Right renal pelvis (tissue), 4 donors: ENCODE measurements at regions not wholly inside any gene's neighbourhood (a gene's known extent, or its start where the extent isn't known, plus 50 kb on each side); places are given as distances from the start of the nearest gene placed in this dataset.

Source experiments
- DNase-seq, 4 donors: peaks; one replicate each; pipeline ENCODE4 v3.0.0-alpha.2; 2013; ENCODE audit warnings: low read depth in 4 of 4, low spot score in 3 of 4, missing footprints in 1 of 4

GRCh38 chr3:6771171-6771570 is 89.7 kb upstream of the GRM7 start:
- no peak for DNase-seq

- DNase-seq, result no peak
Observed at GRCh38 chr3:6779140-6779539, 81.8 kb upstream of the GRM7 start.

GRCh38 chr3:6781092-6781491 is 79.8 kb upstream of the GRM7 start:
- DNase-seq, result no peak

GRCh38 chr3:6785726-6786125 is 75.2 kb upstream of the GRM7 start:
- no peak for DNase-seq

- DNase-seq, result peak in 1 of 4 donors; percentile 22
Observed at GRCh38 chr3:6791161-6791560, 69.8 kb upstream of the GRM7 start.

GRCh38 chr3:6799264-6799915 is 61.5 kb upstream of the GRM7 start:
- DNase-seq, result no peak

GRCh38 chr3:6803619-6804018 is 57.3 kb upstream of the GRM7 start:
- DNase-seq, result peak in 2 of 4 donors; percentile 7 to 10

- DNase-seq, result no peak
Observed at GRCh38 chr3:6805236-6805635, 55.7 kb upstream of the GRM7 start.

GRCh38 chr3:6806991-6807390 is 53.9 kb upstream of the GRM7 start:
- DNase-seq, result no peak

- DNase-seq, result no peak
Observed at GRCh38 chr3:6807967-6808588, 52.8 kb upstream of the GRM7 start.

GRCh38 chr3:6809349-6809748 is 51.6 kb upstream of the GRM7 start:
- DNase-seq, result no peak
